Subcutaneous abdominal adipose tissue (tissue), 5 donors: ENCODE measurements at regions not wholly inside any gene's neighbourhood (a gene's known extent, or its start where the extent isn't known, plus 50 kb on each side); places are given as distances from the start of the nearest gene placed in this dataset.

Experiments
- H3K27ac ChIP-seq: one replicate; pipeline ENCODE4 v1.7.0; 2013; ENCODE audit warnings: low read depth, mild to moderate bottlenecking, inconsistent platforms, low read length, moderate library complexity
- H3K27me3 ChIP-seq, 5 donors: one replicate each; pipeline ENCODE4 v1.7.0; 2013; ENCODE audit warnings: low read length in 5 of 5, inconsistent platforms in 1 of 5; ENCODE audit not compliant: control insufficient read depth in 5 of 5, insufficient read depth in 4 of 5
- H3K36me3 ChIP-seq, 5 donors: one replicate each; pipeline ENCODE4 v1.7.0; 2013; ENCODE audit warnings: low read length in 5 of 5; ENCODE audit not compliant: control insufficient read depth in 5 of 5, insufficient read depth in 5 of 5
- H3K4me1 ChIP-seq, 5 donors: one replicate each; pipeline ENCODE4 v1.7.0; 2013; ENCODE audit warnings: low read length in 5 of 5, mild to moderate bottlenecking in 3 of 5, moderate library complexity in 1 of 5; ENCODE audit not compliant: control insufficient read depth in 5 of 5, insufficient read depth in 5 of 5
- H3K4me3 ChIP-seq, 5 donors: one replicate each; pipeline ENCODE4 v1.7.0; 2013; ENCODE audit warnings: low read length in 5 of 5, low read depth in 1 of 5
- H3K9ac ChIP-seq, 5 donors: one replicate each; pipeline ENCODE4 v1.7.0; 2013; ENCODE audit warnings: low read length in 5 of 5, mild to moderate bottlenecking in 4 of 5, moderate library complexity in 3 of 5
- H3K9me3 ChIP-seq, 5 donors: one replicate each; pipeline ENCODE4 v1.7.0; 2013; ENCODE audit warnings: low read length in 5 of 5; ENCODE audit not compliant: control insufficient read depth in 5 of 5
- donor health status: healthy.
- donor health status: healthy.
- donor health status: healthy.
- donor health status: healthy.
- donor health status: healthy.

- Histone ChIP-seq H3K27me3 (no peaks in the 10 kb centered on the region), H3K9me3 (no peaks in the 10 kb centered on the region), H3K9ac (no peak overlapping the region), H3K27ac (no peak overlapping the region), H3K4me3 (no peak overlapping the region), H3K36me3 (no peaks in the 10 kb centered on the region), H3K4me1 (peaks cover 0 to 3% (median 0%) of the 10 kb centered on the region in 5 donors)
Observed at GRCh38 chr3:74372743-74373142, 241.7 kb downstream of the CNTN3 start.

GRCh38 chr3:74370342-74370741 is 244.1 kb downstream of the CNTN3 start:
- Histone ChIP-seq H3K9ac (no peak overlapping the region), H3K27me3 (no peaks in the 10 kb centered on the region), H3K36me3 (no peaks in the 10 kb centered on the region), H3K9me3 (no peaks in the 10 kb centered on the region), H3K4me1 (peaks cover 0 to 3% (median 0%) of the 10 kb centered on the region in 5 donors), H3K27ac (no peak overlapping the region), H3K4me3 (no peak overlapping the region)

DNA sequence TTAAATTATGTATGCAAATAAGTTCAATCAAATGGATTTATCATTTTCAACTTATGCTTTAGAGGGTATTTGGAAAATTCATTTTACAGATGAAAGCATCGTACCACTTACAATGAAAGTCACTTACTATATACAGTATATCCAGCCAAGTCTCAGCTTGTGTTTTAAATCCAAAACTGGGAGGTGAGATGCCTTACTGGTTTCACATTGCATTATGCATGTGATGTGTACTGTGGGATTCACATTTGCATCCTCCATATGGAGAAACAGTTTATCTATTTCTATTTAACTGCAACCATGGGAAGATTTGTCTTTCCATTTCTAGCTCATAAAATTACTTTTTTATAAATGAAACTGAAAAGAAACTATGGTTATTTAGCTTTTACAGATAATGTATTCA is 248.1 kb downstream of the CNTN3 start:
- Histone ChIP-seq H3K27me3 (no peaks in the 10 kb centered on the region), H3K4me1 (peaks cover 0 to 3% (median 0%) of the 10 kb centered on the region in 5 donors), H3K27ac (no peak overlapping the region)

GRCh38 chr3:74363346-74363745 is 251.1 kb downstream of the CNTN3 start:
- Histone ChIP-seq H3K27me3 (no peaks in the 10 kb centered on the region), H3K9me3 (no peaks in the 10 kb centered on the region)

More for the DNA sequence above, 248.1 kb downstream of the CNTN3 start:
- Histone ChIP-seq H3K4me3 (no peak overlapping the region), H3K9me3 (no peaks in the 10 kb centered on the region), H3K36me3 (peaks cover 0 to 2% (median 0%) of the 10 kb centered on the region in 5 donors), H3K9ac (no peak overlapping the region)

DNA sequence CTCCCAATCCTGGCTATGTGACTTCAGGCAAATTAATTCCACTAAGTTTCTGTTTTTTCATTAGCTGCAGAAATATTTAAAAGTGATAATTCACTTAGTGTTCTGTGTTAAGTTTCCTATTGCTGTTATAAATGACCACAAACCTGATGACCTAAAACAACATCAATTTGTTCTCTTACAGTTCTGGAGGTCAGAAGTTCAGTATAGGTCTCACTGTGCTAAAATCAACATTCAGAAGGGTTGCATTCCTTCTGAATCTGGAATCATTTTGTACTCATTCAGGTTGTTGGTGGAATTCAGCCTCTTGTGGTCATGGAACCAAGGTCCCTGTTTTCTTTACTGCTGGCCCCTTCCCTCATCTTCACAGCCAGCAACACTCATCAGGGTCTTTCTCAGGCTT is 254.1 kb downstream of the CNTN3 start:
- no peaks in the 10 kb centered on the region for H3K9me3 ChIP-seq
- H3K27me3 ChIP-seq, result no peaks in the 10 kb centered on the region
- peaks cover 0 to 14% (median 0%) of the 10 kb centered on the region in 5 donors for H3K36me3 ChIP-seq
- no peak overlapping the region for H3K27ac ChIP-seq
- no peak overlapping the region for H3K4me3 ChIP-seq
- no peaks in the 10 kb centered on the region for H3K4me1 ChIP-seq
- H3K9ac ChIP-seq, result no peak overlapping the region

More at GRCh38 chr3:74363346-74363745, 251.1 kb downstream of the CNTN3 start:
- no peak overlapping the region for H3K4me3 ChIP-seq
- peaks cover 0 to 3% (median 0%) of the 10 kb centered on the region in 5 donors for H3K4me1 ChIP-seq
- peaks cover 0 to 14% (median 0%) of the 10 kb centered on the region in 5 donors for H3K36me3 ChIP-seq
- no peak overlapping the region for H3K9ac ChIP-seq
- H3K27ac ChIP-seq, result no peak overlapping the region

DNA sequence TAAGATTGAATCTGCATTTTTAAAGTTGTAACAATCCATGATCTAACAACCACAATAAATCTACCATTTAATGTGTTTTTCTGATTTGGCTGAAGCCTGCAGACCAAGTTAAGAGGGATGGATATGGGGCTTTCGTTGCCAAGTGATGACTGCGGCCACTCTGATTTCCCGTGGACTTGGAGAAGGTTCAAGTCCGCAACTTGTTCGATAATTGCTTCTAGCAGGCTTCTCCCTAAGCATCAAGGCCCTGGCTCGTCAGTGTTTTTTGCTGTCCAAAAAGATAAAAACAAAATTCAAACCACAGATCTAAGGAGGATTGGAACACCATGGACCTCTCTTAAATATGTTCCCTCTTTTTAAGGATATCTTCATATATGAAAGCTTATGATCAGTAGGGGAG is 256.6 kb downstream of the CNTN3 start:
- H3K9me3 ChIP-seq, result no peaks in the 10 kb centered on the region
- H3K27ac ChIP-seq, result no peak overlapping the region
- no peaks in the 10 kb centered on the region for H3K4me1 ChIP-seq
- H3K4me3 ChIP-seq, result no peak overlapping the region
- peaks cover 0 to 14% (median 0%) of the 10 kb centered on the region in 5 donors for H3K36me3 ChIP-seq
- H3K27me3 ChIP-seq, result no peaks in the 10 kb centered on the region
- H3K9ac ChIP-seq, result no peak overlapping the region

DNA sequence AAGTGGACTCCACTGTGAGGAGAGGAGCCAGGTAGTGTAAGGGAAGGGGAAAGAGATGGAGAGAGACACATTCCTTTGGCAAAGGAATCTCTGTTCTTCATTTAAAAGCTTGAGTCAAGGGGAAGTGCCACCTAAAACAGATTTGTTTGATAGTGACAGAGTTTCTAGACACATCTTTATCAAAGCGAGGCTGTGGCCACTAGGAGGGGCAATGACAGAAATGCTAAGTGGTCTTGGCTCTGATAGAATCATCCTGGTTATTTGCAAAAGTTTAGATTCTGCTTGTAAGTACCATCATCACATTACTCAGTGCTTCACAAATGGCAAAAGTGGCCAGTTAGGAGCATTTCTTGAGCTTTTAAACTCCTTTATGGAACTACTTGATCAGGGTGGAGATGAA is 261.4 kb downstream of the CNTN3 start:
- no peak overlapping the region for H3K27ac ChIP-seq
- peaks cover 0 to 6% (median 0%) of the 10 kb centered on the region in 5 donors for H3K36me3 ChIP-seq

DNA sequence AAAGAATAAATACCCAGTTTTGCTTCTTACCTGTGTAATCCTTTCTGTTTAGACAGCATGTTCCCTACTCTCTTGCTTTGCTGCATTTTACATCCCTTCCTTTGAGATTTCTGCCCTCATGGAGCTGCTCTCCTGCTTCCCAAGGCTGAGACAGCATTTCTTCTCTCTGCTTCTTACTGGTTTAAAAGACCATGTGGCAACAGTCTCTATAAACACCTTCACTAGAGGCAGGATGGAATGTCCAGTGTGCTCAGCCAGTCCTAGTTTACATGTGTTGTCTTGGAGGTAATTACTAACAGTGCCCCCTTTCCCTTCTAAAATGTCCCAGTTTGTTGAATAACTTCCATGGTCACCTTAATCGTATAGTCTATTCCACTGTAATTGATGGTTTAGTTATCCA is 262.3 kb downstream of the CNTN3 start:
- no peaks in the 10 kb centered on the region for H3K27me3 ChIP-seq
- H3K27ac ChIP-seq, result no peak overlapping the region
- no peak overlapping the region for H3K9ac ChIP-seq
- no peaks in the 10 kb centered on the region for H3K4me1 ChIP-seq
- no peaks in the 10 kb centered on the region for H3K9me3 ChIP-seq
- H3K4me3 ChIP-seq, result no peak overlapping the region
- H3K36me3 ChIP-seq, result peaks cover 0 to 6% (median 0%) of the 10 kb centered on the region in 5 donors

More for the DNA sequence above, 261.4 kb downstream of the CNTN3 start:
- no peak overlapping the region for H3K4me3 ChIP-seq
- H3K4me1 ChIP-seq, result no peaks in the 10 kb centered on the region
- H3K27me3 ChIP-seq, result no peaks in the 10 kb centered on the region
- H3K9me3 ChIP-seq, result no peaks in the 10 kb centered on the region
- no peak overlapping the region for H3K9ac ChIP-seq

DNA sequence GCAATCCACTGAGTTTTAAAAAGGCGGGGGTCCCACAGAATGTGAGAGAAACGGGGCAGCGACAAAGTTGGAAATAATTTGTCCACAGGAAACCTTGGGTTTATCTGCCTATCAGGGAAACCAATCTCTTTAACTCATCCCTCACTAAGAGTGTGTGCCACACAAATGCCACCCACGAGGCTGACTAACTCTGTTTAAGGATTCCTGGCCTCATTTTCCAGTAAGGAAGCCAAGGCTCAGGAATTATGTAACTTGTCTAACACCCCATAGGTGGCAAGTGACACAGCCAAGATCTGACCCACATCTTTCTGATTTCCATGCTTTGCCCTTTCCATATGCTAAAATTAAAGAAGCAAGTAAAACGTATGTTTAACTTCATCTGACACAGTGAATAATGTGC is 263.2 kb downstream of the CNTN3 start:
- H3K9me3 ChIP-seq, result no peaks in the 10 kb centered on the region
- H3K36me3 ChIP-seq, result peaks cover 0 to 6% (median 0%) of the 10 kb centered on the region in 5 donors
- no peak overlapping the region for H3K9ac ChIP-seq
- H3K27ac ChIP-seq, result no peak overlapping the region
- H3K27me3 ChIP-seq, result no peaks in the 10 kb centered on the region
- no peaks in the 10 kb centered on the region for H3K4me1 ChIP-seq
- no peak overlapping the region for H3K4me3 ChIP-seq

DNA sequence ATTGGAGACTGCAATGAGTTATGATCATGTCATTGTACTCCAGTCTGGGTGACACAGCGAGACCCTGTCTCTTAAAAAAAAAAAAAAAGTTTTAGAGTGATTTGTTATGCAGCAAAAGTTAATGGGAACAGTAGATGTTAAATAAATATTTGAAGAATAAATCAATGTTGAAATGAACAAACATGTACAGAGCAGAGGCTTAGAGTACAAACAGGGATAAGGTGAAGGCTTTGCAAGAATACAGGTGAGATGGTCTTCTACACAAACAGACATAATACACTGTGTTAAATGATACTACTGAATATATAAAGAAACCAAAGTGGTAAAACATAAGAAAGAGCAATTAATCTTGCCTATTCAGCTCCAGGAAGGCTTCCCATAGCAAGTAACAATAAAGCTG is 265.4 kb downstream of the CNTN3 start:
- no peaks in the 10 kb centered on the region for H3K27me3 ChIP-seq
- H3K9me3 ChIP-seq, result no peaks in the 10 kb centered on the region
- H3K4me3 ChIP-seq, result no peak overlapping the region
- no peak overlapping the region for H3K27ac ChIP-seq
- peaks cover 0 to 6% (median 0%) of the 10 kb centered on the region in 5 donors for H3K36me3 ChIP-seq
- H3K9ac ChIP-seq, result no peak overlapping the region
- no peaks in the 10 kb centered on the region for H3K4me1 ChIP-seq
